NT2/D1 (cell line): ENCODE measurements at regions not wholly inside any gene's neighbourhood (a gene's known extent, or its start where the extent isn't known, plus 50 kb on each side); places are given as distances from the start of the nearest gene placed in this dataset.

Experiments used
- DNase-seq: peaks from one replicate; pipeline ENCODE4 v3.0.0-alpha.2; 2011; ENCODE audit warnings: low read depth, low spot score
- H3K27me3 ChIP-seq: 2 replicates; pipeline ENCODE4 v1.6.0; 2011; ENCODE audit warnings: mild to moderate bottlenecking; ENCODE audit not compliant: insufficient read length, insufficient read depth
- H3K36me3 ChIP-seq: 2 replicates; pipeline ENCODE4 v1.6.1; 2011; ENCODE audit warnings: mild to moderate bottlenecking, low read length, mixed read lengths; ENCODE audit not compliant: insufficient read depth, insufficient read length
- H3K4me1 ChIP-seq: 2 replicates; pipeline ENCODE4 v1.5.1; 2011; ENCODE audit not compliant: insufficient read depth, insufficient read length
- H3K4me3 ChIP-seq: 2 replicates; pipeline ENCODE4 v1.5.1; 2011; ENCODE audit warnings: low read depth; ENCODE audit not compliant: insufficient read length
- H3K9ac ChIP-seq: 2 replicates; pipeline ENCODE4 v1.6.0; 2011; ENCODE audit warnings: low read depth; ENCODE audit not compliant: insufficient read length
- H3K9me3 ChIP-seq: 2 replicates; pipeline ENCODE4 v1.5.1; 2011; ENCODE audit warnings: mild to moderate bottlenecking, low read length; ENCODE audit not compliant: insufficient read depth
- SUZ12 ChIP-seq: IDR thresholded peaks from 2 replicates; pipeline ENCODE4 v1.6.1; 2011; ENCODE audit not compliant: insufficient read length, insufficient read depth; ENCODE audit errors: extremely low read depth
- YY1 ChIP-seq: IDR thresholded peaks from 2 replicates; pipeline ENCODE4 v1.6.1; 2011; ENCODE audit not compliant: insufficient read length, insufficient read depth
- ZNF274 ChIP-seq: IDR thresholded peaks from 2 replicates; pipeline ENCODE4 v1.6.1; 2011; ENCODE audit warnings: mild to moderate bottlenecking, low read depth, low read length

DNA sequence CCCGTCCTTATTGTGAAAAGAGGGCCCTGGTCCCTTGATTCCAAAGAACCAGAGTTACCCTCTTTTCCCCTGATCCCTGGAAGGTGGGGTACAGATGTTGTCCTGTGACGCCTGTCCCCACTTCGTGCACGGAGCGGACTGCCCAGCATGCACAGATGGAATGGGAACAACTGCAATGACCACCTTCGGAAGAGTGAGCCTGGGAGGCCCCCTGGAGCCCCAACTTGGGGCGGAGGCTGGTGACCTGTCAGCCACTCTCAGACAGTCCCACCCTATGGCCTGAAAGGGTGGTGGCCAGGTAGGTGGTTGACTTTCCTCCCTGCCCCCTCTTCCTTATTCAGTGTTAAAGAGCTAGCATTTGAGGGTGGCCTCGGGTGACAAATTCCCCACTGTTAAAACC, 196.6 kb upstream of the GALNT17 start:
- Histone ChIP-seq H3K9me3 (no peaks in the 10 kb centered on the region), H3K9ac (no peak overlapping the region), H3K27me3 (no peaks in the 10 kb centered on the region), H3K36me3 (no peaks in the 10 kb centered on the region), H3K4me1 (no peaks in the 10 kb centered on the region), H3K4me3 (no peak overlapping the region)
- no peak for DNase-seq
- TF ChIP-seq YY1 (no peak), SUZ12 (no peak), ZNF274 (no peak)

DNA sequence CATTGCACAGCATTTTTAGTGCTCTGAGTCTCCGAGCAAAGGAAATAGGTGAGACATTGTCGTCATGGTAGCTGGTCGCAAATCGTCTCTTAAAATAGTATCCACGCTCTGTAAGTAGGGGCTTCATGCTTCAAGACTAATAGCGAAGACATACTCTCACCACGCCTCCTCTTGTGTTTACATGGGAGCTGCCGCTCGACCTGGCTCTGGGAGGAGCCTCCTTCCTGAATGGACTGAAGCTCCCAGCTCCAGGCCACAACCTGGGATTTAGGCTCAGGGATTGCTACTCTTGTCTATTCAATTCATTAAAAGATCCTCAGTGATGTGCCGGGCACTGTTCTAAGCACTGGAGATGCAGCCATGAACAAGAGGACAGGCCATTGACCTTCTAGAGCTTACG, 196.1 kb upstream of the GALNT17 start:
- H3K27me3 ChIP-seq = no peaks in the 10 kb centered on the region
- TF ChIP-seq YY1 = no peak
- TF ChIP-seq ZNF274 = no peak
- no peak for TF ChIP-seq SUZ12
- no peak for DNase-seq
- no peaks in the 10 kb centered on the region for H3K9me3 ChIP-seq
- no peaks in the 10 kb centered on the region for H3K4me1 ChIP-seq
- no peak overlapping the region for H3K9ac ChIP-seq
- no peak overlapping the region for H3K4me3 ChIP-seq
- H3K36me3 ChIP-seq = no peaks in the 10 kb centered on the region

DNA sequence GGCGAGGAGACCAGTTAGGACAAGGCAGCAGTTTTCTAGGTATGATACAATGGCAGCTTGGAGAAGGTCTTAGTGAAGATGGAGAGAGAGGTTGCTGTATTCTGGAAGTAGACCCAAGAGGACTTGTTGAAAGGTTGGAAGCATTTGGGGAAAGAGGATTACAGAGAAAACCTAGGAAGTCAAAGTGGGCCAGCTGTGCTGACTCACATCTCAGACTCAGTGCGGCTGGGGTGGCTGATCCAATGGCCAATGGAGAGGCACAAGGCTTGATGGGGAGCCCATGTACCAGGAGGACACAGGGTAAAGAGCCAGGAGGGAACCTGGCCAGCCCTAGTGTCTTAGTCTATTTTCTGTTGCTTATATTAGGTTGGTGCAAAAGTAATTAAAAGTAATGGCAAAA, 194.5 kb upstream of the GALNT17 start:
- Histone ChIP-seq H3K9ac (no peak overlapping the region), H3K27me3 (no peaks in the 10 kb centered on the region)
- DNase-seq = no peak

GRCh38 chr7:70940597-70940996, 191.3 kb upstream of the GALNT17 start:
- no peaks in the 10 kb centered on the region for H3K36me3 ChIP-seq
- no peak overlapping the region for H3K9ac ChIP-seq
- H3K4me3 ChIP-seq = no peak overlapping the region
- H3K27me3 ChIP-seq = no peaks in the 10 kb centered on the region
- no peak for TF ChIP-seq ZNF274
- no peak for TF ChIP-seq SUZ12
- TF ChIP-seq YY1 = no peak
- H3K4me1 ChIP-seq = no peaks in the 10 kb centered on the region
- no peak for DNase-seq
- no peaks in the 10 kb centered on the region for H3K9me3 ChIP-seq

More for the DNA sequence above, 194.5 kb upstream of the GALNT17 start:
- TF ChIP-seq ZNF274 (no peak), YY1 (no peak), SUZ12 (no peak)
- Histone ChIP-seq H3K36me3 (no peaks in the 10 kb centered on the region), H3K4me3 (no peak overlapping the region), H3K4me1 (no peaks in the 10 kb centered on the region), H3K9me3 (no peaks in the 10 kb centered on the region)

DNA sequence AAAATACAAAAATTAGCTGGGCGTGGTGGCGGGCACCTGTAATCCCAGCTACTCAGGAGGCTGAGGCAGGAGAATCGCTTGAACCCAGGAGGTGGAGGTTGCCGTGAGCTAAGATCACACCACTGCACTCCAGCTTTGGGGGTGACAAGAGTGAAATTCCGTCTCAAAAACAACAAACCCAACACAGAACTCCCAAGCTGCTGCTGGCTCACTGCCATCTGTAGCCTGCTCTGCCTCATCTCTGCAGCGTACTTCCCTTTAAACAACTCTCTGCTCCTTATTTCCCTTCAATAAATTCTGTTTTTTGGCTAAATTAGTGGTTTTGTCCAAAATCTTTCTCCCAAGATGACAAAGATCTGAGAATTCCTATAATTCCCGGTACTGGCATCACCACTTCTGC, 189.2 kb upstream of the GALNT17 start:
- DNase-seq = no peak
- Histone ChIP-seq H3K4me1 (no peaks in the 10 kb centered on the region), H3K27me3 (no peaks in the 10 kb centered on the region), H3K9ac (no peak overlapping the region), H3K36me3 (no peaks in the 10 kb centered on the region), H3K9me3 (no peaks in the 10 kb centered on the region), H3K4me3 (no peak overlapping the region)
- TF ChIP-seq ZNF274 (no peak), SUZ12 (no peak), YY1 (no peak)

DNA sequence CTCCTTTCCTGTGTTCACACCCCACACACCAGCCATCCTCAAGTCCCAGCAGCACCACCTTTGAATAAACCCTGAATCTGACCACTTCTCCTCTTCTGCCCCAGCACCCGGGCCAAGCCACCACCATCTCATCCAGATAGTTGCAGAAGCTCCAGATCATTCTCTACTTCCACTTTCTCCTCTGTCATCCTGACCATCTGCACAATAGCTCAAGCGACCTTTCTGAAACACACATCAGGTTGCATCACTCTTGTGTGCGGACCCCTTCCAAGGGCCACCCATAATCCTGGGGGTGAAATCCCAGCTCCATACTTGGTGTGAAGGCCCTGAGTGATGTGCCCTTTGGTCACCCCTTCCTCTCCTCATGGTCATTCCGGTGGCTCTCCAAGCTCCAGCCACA, 187.4 kb upstream of the GALNT17 start:
- 0 out of 2 replicates have a peak, but pooled peaks cover under 1% of the 10 kb centered on the region for H3K9me3 ChIP-seq
- H3K9ac ChIP-seq = no peak overlapping the region
- H3K27me3 ChIP-seq = no peaks in the 10 kb centered on the region
- TF ChIP-seq YY1 = no peak
- no peak for TF ChIP-seq ZNF274
- no peak for TF ChIP-seq SUZ12
- H3K4me3 ChIP-seq = no peak overlapping the region
- no peaks in the 10 kb centered on the region for H3K36me3 ChIP-seq
- no peak for DNase-seq
- no peaks in the 10 kb centered on the region for H3K4me1 ChIP-seq

DNA sequence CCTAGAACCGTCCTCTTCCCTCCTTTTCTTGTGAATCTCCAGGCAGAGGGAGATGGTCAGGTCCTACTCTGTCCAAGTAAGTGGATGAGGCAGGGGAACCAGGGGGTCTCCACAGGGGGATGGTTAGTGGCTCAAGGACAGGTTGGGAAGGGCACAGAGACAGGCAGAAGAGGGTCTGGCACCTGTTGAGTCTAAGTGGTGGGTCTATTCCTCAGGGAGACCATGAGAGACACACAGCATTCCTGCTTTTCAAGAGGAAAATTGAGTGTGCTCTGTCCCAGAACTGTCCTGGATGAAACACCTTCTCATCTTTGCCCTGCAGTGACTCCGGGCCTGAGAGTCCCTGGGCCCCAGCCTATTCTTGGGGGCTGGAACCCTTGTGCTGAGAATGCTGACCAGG, 184.8 kb upstream of the GALNT17 start:
- Histone ChIP-seq H3K9me3 (0 out of 2 replicates have a peak, but pooled peaks cover 5% of the 10 kb centered on the region), H3K4me3 (no peak overlapping the region), H3K4me1 (no peaks in the 10 kb centered on the region), H3K9ac (no peak overlapping the region), H3K27me3 (no peaks in the 10 kb centered on the region), H3K36me3 (no peaks in the 10 kb centered on the region)
- TF ChIP-seq YY1 (no peak), SUZ12 (no peak), ZNF274 (no peak)
- DNase-seq = no peak

- no peaks in the 10 kb centered on the region for H3K4me1 ChIP-seq
- H3K4me3 ChIP-seq = no peak overlapping the region
- H3K9me3 ChIP-seq = 0 out of 2 replicates have a peak, but pooled peaks cover 5% of the 10 kb centered on the region
- no peaks in the 10 kb centered on the region for H3K27me3 ChIP-seq
- no peak overlapping the region for H3K9ac ChIP-seq
- H3K36me3 ChIP-seq = no peaks in the 10 kb centered on the region
- DNase-seq = no peak
- no peak for TF ChIP-seq YY1
Measured at GRCh38 chr7:70949862-70950261, 182.1 kb upstream of the GALNT17 start.
